T-cell (primary cell): ENCODE measurements at regions not wholly inside any gene's neighbourhood (a gene's known extent, or its start where the extent isn't known, plus 50 kb on each side); places are given as distances from the start of the nearest gene placed in this dataset.

Experiments
- ATAC-seq, 4 experiments: fragments of 200-7000 bp in 3 of 4; fragments of 150-1000 bp in 1 of 4; cut with Tn5 transposase; replicated peaks in 1 of 4; 1 replicate in 3 of 4; 2 replicates in 1 of 4; pipeline ENCODE4 v1.10.0; 2021; ENCODE audit warnings: moderate library complexity in 3 of 4, mild to moderate bottlenecking in 2 of 4, moderate number of reproducible peaks in 1 of 4
- CTCF ChIA-PET, 2 donors: fragments of 300-600 bp; sonication (Branson Sonifier 250); formaldehyde crosslinking; loops; one replicate each; lab custom pipeline; 2022; ENCODE audit warnings: antibody characterized with exemption in 2 of 2; lab: Charles Lee
- POLR2A ChIA-PET, 2 donors: fragments of 300-600 bp; sonication (Branson Sonifier 250); formaldehyde crosslinking; loops; one replicate each; lab custom pipeline; 2022; ENCODE audit warnings: antibody characterized with exemption in 2 of 2; lab: Charles Lee
- DNase-seq, 35 experiments: peaks; one replicate each; pipeline versions ENCODE4 v3.0.0 to v3.0.0-alpha.2; 2013 to 2023
- H3K27ac ChIP-seq: one replicate; pipeline ENCODE4 v1.5.1; 2013; ENCODE audit warnings: low read length
- H3K27me3 ChIP-seq, 2 experiments: replicated peaks in 1 of 2; 1 replicate in 1 of 2; 2 replicates in 1 of 2; pipeline versions ENCODE4 v1.6.1 to v1.7.0; 2013; ENCODE audit warnings: low read length in 1 of 2, mixed read lengths in 1 of 2; ENCODE audit not compliant: control insufficient read depth in 2 of 2, insufficient read depth in 2 of 2; ENCODE audit errors: extremely low read depth in 1 of 2
- H3K36me3 ChIP-seq, 2 donors: 1 replicate in 1 of 2; 2 replicates in 1 of 2; pipeline versions ENCODE4 v1.6.1 to v1.7.0; 2013; ENCODE audit warnings: low read length in 1 of 2; ENCODE audit not compliant: control insufficient read depth in 2 of 2, insufficient read depth in 1 of 2; ENCODE audit errors: extremely low read depth in 1 of 2
- H3K4me1 ChIP-seq, 2 experiments: 1 replicate in 1 of 2; 2 replicates in 1 of 2; pipeline versions ENCODE4 v1.6.1 to v1.7.0; 2013; ENCODE audit warnings: low read length in 2 of 2, mixed read lengths in 1 of 2; ENCODE audit not compliant: insufficient read depth in 2 of 2, control insufficient read depth in 1 of 2; ENCODE audit errors: extremely low read depth in 1 of 2
- H3K4me3 ChIP-seq, 2 donors: 1 replicate in 1 of 2; 2 replicates in 1 of 2; pipeline versions ENCODE4 v1.5.1 to v1.7.0; 2013; ENCODE audit warnings: mild to moderate bottlenecking in 2 of 2, low read length in 1 of 2, moderate library complexity in 1 of 2; ENCODE audit not compliant: control insufficient read depth in 1 of 2; ENCODE audit errors: extremely low read depth in 1 of 2
- H3K9me3 ChIP-seq: 2 replicates; pipeline ENCODE4 v1.7.0; 2013
- H3K27ac Mint-ChIP-seq, 2 donors: one replicate each; pipeline ENCODE4 v1.8.0; 2020 to 2021; ENCODE audit warnings: mild to moderate bottlenecking in 2 of 2, mixed read lengths in 2 of 2
- H3K27me3 Mint-ChIP-seq, 2 donors: one replicate each; pipeline ENCODE4 v1.8.0; 2021 to 2022; ENCODE audit warnings: mixed read lengths in 2 of 2
- H3K36me3 Mint-ChIP-seq: one replicate; pipeline ENCODE4 v1.8.0; 2021; ENCODE audit warnings: mixed read lengths
- H3K4me1 Mint-ChIP-seq, 3 donors: one replicate each; pipeline ENCODE4 v1.8.0; 2020 to 2022; ENCODE audit warnings: mixed read lengths in 3 of 3, mild to moderate bottlenecking in 1 of 3
- H3K4me3 Mint-ChIP-seq, 3 donors: one replicate each; pipeline ENCODE4 v1.8.0; 2020 to 2022; ENCODE audit warnings: mild to moderate bottlenecking in 3 of 3, mixed read lengths in 3 of 3, moderate library complexity in 3 of 3
- H3K9me3 Mint-ChIP-seq, 3 donors: one replicate each; pipeline ENCODE4 v1.8.0; 2020 to 2022; ENCODE audit warnings: mixed read lengths in 3 of 3
- WGBS: methylation state at CpG from one replicate; pipeline ENCODE4 v1.1.5; 2013; ENCODE audit warnings: missing lambda C conversion rate; ENCODE audit not compliant: insufficient coverage; 5-methylcytosine and 5-hydroxymethylcytosine counted together

- ATAC-seq (no peak), DNase-seq (no peak)
- no peak overlapping the region for H3K27ac Mint-ChIP-seq
- ChIA-PET POLR2A (no interaction called here), CTCF (no interaction called here)
- H3K36me3 Mint-ChIP-seq: peaks cover 12% of the 10 kb centered on the region
- 100% methylated on average over 2 of the region's 13 CpGs for WGBS
- no peak overlapping the region for H3K4me3 Mint-ChIP-seq
- Histone ChIP-seq H3K27ac (no peak overlapping the region), H3K36me3 (no peaks in the 10 kb centered on the region), H3K4me1 (no peaks in the 10 kb centered on the region), H3K9me3 (no peaks in the 10 kb centered on the region), H3K4me3 (no peak overlapping the region), H3K27me3 (no peaks in the 10 kb centered on the region)
- no peaks in the 10 kb centered on the region for H3K27me3 Mint-ChIP-seq
- no peaks in the 10 kb centered on the region for H3K4me1 Mint-ChIP-seq
- H3K9me3 Mint-ChIP-seq: no peaks in the 10 kb centered on the region
Observed at GRCh38 chr12:4082809-4083403, 190.7 kb upstream of the CCND2 start.

DNA sequence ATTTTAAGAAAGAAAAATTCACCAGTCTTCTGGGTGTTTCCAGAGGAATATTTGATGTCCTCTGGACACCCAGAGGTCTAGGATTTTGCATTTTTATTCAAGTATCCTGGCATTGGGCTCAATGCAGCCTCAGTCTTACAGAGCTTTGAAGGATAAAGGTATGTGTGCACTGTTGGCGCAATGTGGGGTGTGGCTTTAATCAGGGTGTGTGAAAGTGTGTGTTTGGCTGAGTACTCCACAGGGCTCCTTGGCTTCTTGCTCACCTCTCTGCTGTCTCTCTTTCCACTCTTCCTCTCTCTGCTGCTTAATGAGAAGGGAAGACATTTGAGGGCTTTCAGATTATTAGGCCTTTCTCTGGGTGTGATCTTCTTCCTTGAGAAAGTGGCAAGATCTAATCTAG lies 193.3 kb upstream of the CCND2 start:
- no peaks in the 10 kb centered on the region for H3K36me3 ChIP-seq
- Mint-ChIP-seq H3K4me3 (no peak overlapping the region), H3K27ac (no peak overlapping the region), H3K36me3 (peaks cover 23% of the 10 kb centered on the region), H3K4me1 (peaks cover 0 to 3% (median 0%) of the 10 kb centered on the region in 3 donors), H3K9me3 (no peaks in the 10 kb centered on the region), H3K27me3 (no peaks in the 10 kb centered on the region)
- H3K4me3 ChIP-seq: no peak overlapping the region
- ChIA-PET CTCF (no interaction called here), POLR2A (no interaction called here)
- no peaks in the 10 kb centered on the region for H3K27me3 ChIP-seq
- H3K4me1 ChIP-seq: no peaks in the 10 kb centered on the region
- no peak for ATAC-seq
- no peak for DNase-seq
- WGBS: no CpG with 5 or more reads among the region's 1 CpG
- no peaks in the 10 kb centered on the region for H3K9me3 ChIP-seq
- no peak overlapping the region for H3K27ac ChIP-seq

GRCh38 chr12:4074129-4074528 lies 199.4 kb upstream of the CCND2 start:
- peaks cover 31% of the 10 kb centered on the region for H3K36me3 Mint-ChIP-seq
- H3K27ac Mint-ChIP-seq: no peak overlapping the region
- H3K4me3 Mint-ChIP-seq: no peak overlapping the region
- WGBS: 85% methylated on average over 3 of the region's 4 CpGs
- Histone ChIP-seq H3K36me3 (no peaks in the 10 kb centered on the region), H3K27ac (no peak overlapping the region), H3K4me3 (no peak overlapping the region), H3K9me3 (no peaks in the 10 kb centered on the region), H3K27me3 (no peaks in the 10 kb centered on the region), H3K4me1 (no peaks in the 10 kb centered on the region)
- no peak for DNase-seq
- peaks cover 0 to 4% of the 10 kb centered on the region in 2 donors for H3K27me3 Mint-ChIP-seq
- CTCF ChIA-PET: no interaction called here
- peaks cover 0 to 7% (median 5%) of the 10 kb centered on the region in 3 donors for H3K4me1 Mint-ChIP-seq
- POLR2A ChIA-PET: no interaction called here
- ATAC-seq: no peak
- no peaks in the 10 kb centered on the region for H3K9me3 Mint-ChIP-seq

DNA sequence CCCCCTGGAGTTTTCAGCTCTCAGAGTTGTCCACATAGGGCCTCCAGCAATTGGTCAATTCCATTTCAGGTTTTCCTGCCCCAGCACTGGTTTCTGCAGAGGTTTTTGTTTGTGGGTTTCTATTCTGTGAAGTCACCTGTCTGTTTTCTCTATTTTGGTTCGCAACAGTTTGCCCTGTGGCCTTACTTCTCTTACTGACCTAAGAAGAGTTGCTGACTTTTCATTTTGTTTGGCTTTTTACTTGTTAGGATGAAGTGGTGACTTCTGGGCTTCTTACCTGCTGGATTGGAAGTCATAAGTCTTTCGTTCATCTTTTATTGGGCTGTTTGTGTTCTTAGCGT lies 196.4 kb upstream of the PARP11 start:
- Histone ChIP-seq H3K9me3 (no peaks in the 10 kb centered on the region), H3K36me3 (no peaks in the 10 kb centered on the region), H3K4me3 (no peak overlapping the region), H3K4me1 (no peaks in the 10 kb centered on the region), H3K27ac (no peak overlapping the region), H3K27me3 (no peaks in the 10 kb centered on the region)
- no peak overlapping the region for H3K27ac Mint-ChIP-seq
- ChIA-PET POLR2A (interaction anchor here in 1 of 2 donors (0.7 kb wide), 1 partner anchor 418 kb away, joined by 5 read pairs; no protein-coding TSS in a partner anchor), CTCF (interaction anchor here in 1 of 2 donors (0.7 kb wide), 1 partner anchor 32 kb away, joined by 3 read pairs; no protein-coding TSS in a partner anchor)
- DNase-seq (no peak), ATAC-seq (no peak)
- no peak overlapping the region for H3K4me3 Mint-ChIP-seq
- H3K27me3 Mint-ChIP-seq: peaks cover 0 to 4% of the 10 kb centered on the region in 2 donors
- 100% methylated on average over 1 of the region's 3 CpGs for WGBS
- H3K4me1 Mint-ChIP-seq: peaks cover 0 to 7% (median 6%) of the 10 kb centered on the region in 3 donors
- no peaks in the 10 kb centered on the region for H3K9me3 Mint-ChIP-seq
- H3K36me3 Mint-ChIP-seq: peaks cover 9% of the 10 kb centered on the region

DNA sequence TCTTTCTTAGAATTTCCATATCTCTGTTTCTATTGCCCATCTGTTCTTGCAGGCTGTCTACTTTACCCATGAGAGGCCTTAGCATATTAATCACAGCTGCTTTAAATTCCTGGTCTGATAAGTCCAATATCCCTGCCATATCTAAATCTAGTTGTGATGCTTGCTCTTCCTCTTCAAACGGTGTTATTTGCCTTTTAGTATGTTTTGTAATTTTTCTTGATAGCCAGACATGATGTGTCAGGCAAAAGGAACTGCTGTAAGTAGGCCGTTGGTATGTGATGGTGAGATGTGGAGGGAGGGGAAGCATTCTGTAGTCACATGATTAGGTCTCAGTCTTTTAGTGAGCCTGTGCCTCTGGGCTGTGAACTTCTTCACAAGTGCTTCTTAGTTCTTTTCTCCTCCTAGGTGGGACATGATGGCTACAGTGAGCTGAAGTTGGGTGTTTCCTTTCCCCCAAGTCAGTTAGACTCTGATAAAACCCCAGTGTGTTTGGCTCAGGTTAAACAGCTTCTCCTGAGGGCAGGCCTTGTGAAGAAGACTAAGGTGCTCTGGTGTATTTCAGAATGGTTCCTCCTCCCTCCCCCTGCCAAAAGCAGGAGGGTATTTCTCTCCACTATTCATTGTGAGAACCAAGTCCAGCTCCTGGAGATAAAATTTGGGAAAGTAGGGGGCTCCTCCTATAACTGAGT lies 195.9 kb upstream of the PARP11 start:
- no peak overlapping the region for H3K27ac ChIP-seq
- Mint-ChIP-seq H3K4me1 (peaks cover 0 to 8% (median 5%) of the 10 kb centered on the region in 3 donors), H3K4me3 (no peak overlapping the region), H3K27ac (no peak overlapping the region), H3K9me3 (no peaks in the 10 kb centered on the region), H3K27me3 (peaks cover 0 to 4% of the 10 kb centered on the region in 2 donors), H3K36me3 (peaks cover 7% of the 10 kb centered on the region)
- no peak for DNase-seq
- POLR2A ChIA-PET: no interaction called here
- 0% methylated on average over 1 of the region's 2 CpGs for WGBS
- H3K4me1 ChIP-seq: no peaks in the 10 kb centered on the region
- no peaks in the 10 kb centered on the region for H3K36me3 ChIP-seq
- H3K9me3 ChIP-seq: no peaks in the 10 kb centered on the region
- H3K27me3 ChIP-seq: no peaks in the 10 kb centered on the region
- CTCF ChIA-PET: interaction anchor here (0.7 to 0.9 kb wide), 2 partner anchors 31 to 39 kb away, joined by 3 read pairs; no protein-coding TSS in a partner anchor
- no peak overlapping the region for H3K4me3 ChIP-seq
- ATAC-seq: peak in 1 of 4 experiments; percentile 49

GRCh38 chr12:4064008-4064407 lies 190.8 kb upstream of the PARP11 start:
- Histone ChIP-seq H3K27ac (no peak overlapping the region), H3K4me3 (no peak overlapping the region)
- CTCF ChIA-PET: no interaction called here

More at GRCh38 chr12:4064008-4064407, 190.8 kb upstream of the PARP11 start:
- Mint-ChIP-seq H3K27me3 (no peaks in the 10 kb centered on the region), H3K9me3 (no peaks in the 10 kb centered on the region), H3K4me3 (no peak overlapping the region), H3K4me1 (peaks cover 0 to 16% (median 0%) of the 10 kb centered on the region in 3 donors), H3K27ac (no peak overlapping the region), H3K36me3 (peaks cover 5% of the 10 kb centered on the region)
- H3K9me3 ChIP-seq: no peaks in the 10 kb centered on the region
- H3K4me1 ChIP-seq: no peaks in the 10 kb centered on the region
- POLR2A ChIA-PET: no interaction called here
- no peak for ATAC-seq
- WGBS: no CpG with 5 or more reads among the region's 5 CpGs
- H3K27me3 ChIP-seq: no peaks in the 10 kb centered on the region
- DNase-seq: no peak
- H3K36me3 ChIP-seq: no peaks in the 10 kb centered on the region
